Spleen (tissue), 11 donors: ENCODE measurements at regions not wholly inside any gene's neighbourhood (a gene's known extent, or its start where the extent isn't known, plus 50 kb on each side); places are given as distances from the start of the nearest gene placed in this dataset.
"Not testable (repeated sequence)": the region's sequence is repeated elsewhere in the genome, so short reads cannot be mapped to it uniquely, and the experiment has no call there.

Source experiments
- DNase-seq: peaks from one replicate; pipeline ENCODE4 v3.0.0-alpha.2; 2020
- H3K27ac ChIP-seq, 8 donors: fragments of 200-600 bp; sonication (generic) in 7 of 8; 1 replicate in 4 of 8; 2 replicates in 4 of 8; pipeline versions ENCODE4 v1.5.0 to v1.8.0; 2016 to 2021; ENCODE audit warnings: inconsistent platforms in 4 of 8, mild to moderate bottlenecking in 4 of 8, moderate library complexity in 1 of 8
- H3K27me3 ChIP-seq, 7 donors: fragments of 200-600 bp; sonication (generic) in 6 of 7; replicated peaks in 1 of 7; 1 replicate in 4 of 7; 2 replicates in 3 of 7; pipeline versions ENCODE4 v1.5.0 to v1.8.0; 2016 to 2021; ENCODE audit warnings: inconsistent platforms in 3 of 7, mild to moderate bottlenecking in 1 of 7
- H3K36me3 ChIP-seq, 6 donors: fragments of 200-600 bp; sonication (generic) in 5 of 6; 1 replicate in 4 of 6; 2 replicates in 2 of 6; pipeline versions ENCODE4 v1.5.0 to v1.8.0; 2016 to 2021; ENCODE audit warnings: inconsistent platforms in 2 of 6
- H3K4me1 ChIP-seq, 6 donors: fragments of 200-600 bp; sonication (generic) in 5 of 6; 1 replicate in 3 of 6; 2 replicates in 3 of 6; pipeline versions ENCODE4 v1.5.0 to v1.8.0; 2016 to 2021; ENCODE audit warnings: inconsistent platforms in 3 of 6
- H3K4me3 ChIP-seq, 8 donors: fragments of 200-600 bp; sonication (generic) in 7 of 8; 1 replicate in 4 of 8; 2 replicates in 4 of 8; pipeline versions ENCODE4 v1.5.0 to v1.8.0; 2016 to 2021; ENCODE audit warnings: inconsistent platforms in 4 of 8, mild to moderate bottlenecking in 4 of 8, moderate library complexity in 2 of 8
- H3K9me3 ChIP-seq, 8 donors: fragments of 200-600 bp; sonication (generic) in 7 of 8; 1 replicate in 4 of 8; 2 replicates in 4 of 8; pipeline versions ENCODE4 v1.5.0 to v1.8.0; 2016 to 2021; ENCODE audit warnings: inconsistent platforms in 4 of 8
- CTCF ChIP-seq, 11 experiments: fragments of 200-600 bp in 7 of 11; fragments of 450-650 bp in 4 of 11; sonication (generic) in 4 of 11; IDR thresholded peaks in 8 of 11; conservative IDR thresholded peaks in 3 of 11; 1 replicate in 7 of 11; 2 replicates in 4 of 11; pipeline versions ENCODE4 v1.4.0 to v1.8.0; 2016 to 2021; ENCODE audit warnings: antibody characterized with exemption in 11 of 11, inconsistent platforms in 4 of 11, mild to moderate bottlenecking in 1 of 11
- POLR2A ChIP-seq, 3 donors: fragments of 450-650 bp; IDR thresholded peaks; one replicate each; pipeline ENCODE4 v1.5.1; 2017; ENCODE audit warnings: antibody characterized with exemption in 3 of 3, mild to moderate bottlenecking in 1 of 3
- POLR2AphosphoS5 ChIP-seq, 3 donors: sonication (generic); formaldehyde crosslinking; IDR thresholded peaks; one replicate each; pipeline ENCODE4 v1.5.1; 2017; ENCODE audit warnings: antibody characterized with exemption in 3 of 3
- WGBS, 5 donors: extraction: QIAGEN DNeasy Blood & Tissue Kit in 3 of 5; methylation state at CpG; one replicate each; pipeline versions ENCODE4 v1.1.5 to v1.1.7; 2013 to 2018; 5-methylcytosine and 5-hydroxymethylcytosine counted together
- intact Hi-C: fragments of 100-400 bp; cut with DNase I; formaldehyde crosslinking; loops from one replicate; pipeline ENCODE4 v1.15.0; 2023; ENCODE audit warnings: low total_unique reads
- donor health status: healthy with polysubstance abuse.
- donor health status: DM: no; HTN: no; CAD: no; lungs with moderate emphysema.
- donor health status: DM: no; HTN: no; CAD: no.
- donor health status: Bipolar disorder and iron deficiency.
- donor health status: healthy.
- donor health status: DM: no; HTN: no; CAD: no.
- donor health status: DM: yes; HTN: yes; CAD: no.

- peaks cover 0 to 8% (median 1%) of the 10 kb centered on the region in 8 donors for H3K9me3 ChIP-seq
- H3K4me3 ChIP-seq, result no peak overlapping the region
- intact Hi-C loops, result no loop called here
- 68 to 96% (median 84%) methylated on average over 3 of the region's 3 CpGs for WGBS, 5 donors
- no peak for DNase-seq
- no peaks in the 10 kb centered on the region for H3K4me1 ChIP-seq
- no peak overlapping the region for H3K27ac ChIP-seq
- H3K27me3 ChIP-seq, result no peaks in the 10 kb centered on the region
- TF ChIP-seq POLR2A (IDR thresholded peaks at IDR 0.05), result no peak
- no peak for TF ChIP-seq CTCF (IDR thresholded peaks at IDR 0.05 in 8 of 11, conservative IDR thresholded peaks at IDR 0.05 in 3 of 11)
- no peak for TF ChIP-seq POLR2AphosphoS5 (IDR thresholded peaks at IDR 0.05)
- no peaks in the 10 kb centered on the region for H3K36me3 ChIP-seq
These were observed 496.6 kb upstream of the NAALADL2 start for GRCh38 chr3:174362556-174362955.

- no peaks in the 10 kb centered on the region for H3K36me3 ChIP-seq
- DNase-seq, result no peak
- no peaks in the 10 kb centered on the region for H3K27me3 ChIP-seq
- WGBS, 5 donors, result 27 to 74% (median 41%) methylated on average over 3 of the region's 3 CpGs
- H3K27ac ChIP-seq, result no peak overlapping the region
- H3K9me3 ChIP-seq, result peaks cover 0 to 14% (median 7%) of the 10 kb centered on the region in 8 donors
- TF ChIP-seq POLR2A (IDR thresholded peaks at IDR 0.05), result no peak
- no peak for TF ChIP-seq CTCF (IDR thresholded peaks at IDR 0.05 in 8 of 11, conservative IDR thresholded peaks at IDR 0.05 in 3 of 11)
- TF ChIP-seq POLR2AphosphoS5 (IDR thresholded peaks at IDR 0.05), result no peak
- intact Hi-C loops, result no loop called here
- H3K4me1 ChIP-seq, result no peaks in the 10 kb centered on the region
- no peak overlapping the region for H3K4me3 ChIP-seq
These were observed 495.9 kb upstream of the NAALADL2 start for GRCh38 chr3:174363256-174363655.

GRCh38 chr3:174365796-174366195, 493.3 kb upstream of the NAALADL2 start:
- 74 to 97% (median 88%) methylated on average over 1 of the region's 1 CpG for WGBS, 5 donors
- no peaks in the 10 kb centered on the region for H3K27me3 ChIP-seq
- H3K27ac ChIP-seq, result no peak overlapping the region
- no peak overlapping the region for H3K4me3 ChIP-seq
- no peaks in the 10 kb centered on the region for H3K36me3 ChIP-seq
- H3K9me3 ChIP-seq, result peaks cover 0 to 25% (median 10%) of the 10 kb centered on the region in 8 donors
- TF ChIP-seq POLR2AphosphoS5 (IDR thresholded peaks at IDR 0.05), result no peak
- no peak for TF ChIP-seq CTCF (IDR thresholded peaks at IDR 0.05 in 8 of 11, conservative IDR thresholded peaks at IDR 0.05 in 3 of 11)
- no peak for TF ChIP-seq POLR2A (IDR thresholded peaks at IDR 0.05)
- intact Hi-C loops, result no loop called here
- DNase-seq, result no peak
- no peaks in the 10 kb centered on the region for H3K4me1 ChIP-seq

DNA sequence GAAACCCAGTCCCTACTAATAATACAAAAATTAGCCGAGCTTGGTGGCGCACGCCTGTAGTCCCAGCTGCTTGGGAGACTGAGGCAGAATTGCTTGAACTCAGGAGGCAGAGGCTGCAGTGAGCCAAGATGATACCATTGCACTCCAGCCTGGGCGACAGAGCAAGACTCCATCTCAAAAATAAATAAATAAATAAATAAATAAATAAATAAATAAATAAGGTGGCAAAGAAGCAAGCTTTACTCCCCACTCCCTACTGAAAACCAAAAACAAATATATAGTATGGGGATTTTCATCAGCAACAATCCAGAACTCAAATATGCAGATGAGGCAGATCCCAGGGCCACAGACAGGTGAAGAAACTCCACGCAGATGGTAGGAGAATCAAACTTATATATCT, 492.2 kb upstream of the NAALADL2 start:
- DNase-seq, H3K27ac ChIP-seq, H3K4me1 ChIP-seq, H3K4me3 ChIP-seq, H3K36me3 ChIP-seq, H3K27me3 ChIP-seq, intact Hi-C loops: not testable (repeated sequence)
- peaks cover 0 to 25% (median 10%) of the 10 kb centered on the region in 8 donors for H3K9me3 ChIP-seq
- WGBS, 5 donors, result 70 to 89% (median 76%) methylated on average over 5 of the region's 5 CpGs

DNA sequence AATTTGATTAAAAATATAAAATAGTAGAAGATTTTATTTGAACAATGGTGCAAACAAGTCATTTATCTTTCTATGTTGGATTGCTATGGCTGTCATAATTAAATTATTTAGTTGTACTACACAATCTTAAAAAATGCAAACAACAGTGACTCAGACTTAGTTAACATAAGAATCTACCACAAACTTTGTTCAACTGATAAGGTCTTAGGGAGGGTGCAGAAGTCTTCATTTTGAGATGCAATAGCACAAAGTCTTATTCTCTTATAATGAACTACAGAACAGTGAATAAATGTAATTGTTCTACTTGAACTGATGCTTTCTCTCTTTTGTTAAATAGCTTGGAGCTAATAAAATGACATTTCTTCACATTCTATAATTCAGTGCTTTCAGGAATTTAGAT, 482.8 kb upstream of the NAALADL2 start:
- H3K27ac ChIP-seq, result no peak overlapping the region
- intact Hi-C loops, result no loop called here
- H3K4me3 ChIP-seq, result no peak overlapping the region
- no peak for DNase-seq
- H3K27me3 ChIP-seq, result no peaks in the 10 kb centered on the region
- no peak for TF ChIP-seq CTCF (IDR thresholded peaks at IDR 0.05 in 8 of 11, conservative IDR thresholded peaks at IDR 0.05 in 3 of 11)
- no peak for TF ChIP-seq POLR2AphosphoS5 (IDR thresholded peaks at IDR 0.05)
- H3K9me3 ChIP-seq, result peaks cover 0 to 7% (median 0%) of the 10 kb centered on the region in 8 donors
- no peaks in the 10 kb centered on the region for H3K4me1 ChIP-seq
- no peaks in the 10 kb centered on the region for H3K36me3 ChIP-seq
